Brain microvascular endothelial cell (primary cell): ENCODE measurements at regions not wholly inside any gene's neighbourhood (a gene's known extent, or its start where the extent isn't known, plus 50 kb on each side); places are given as distances from the start of the nearest gene placed in this dataset.

Source experiments
- DNase-seq: peaks from one replicate; pipeline ENCODE4 v3.0.0-alpha.2; 2020
- H3K27ac ChIP-seq: fragments of 250-450 bp; sonication (Bioruptor Pico); 2 replicates; pipeline ENCODE4 v1.5.1; 2020; ENCODE audit warnings: mild to moderate bottlenecking, moderate library complexity
- H3K27me3 ChIP-seq: fragments of 250-450 bp; sonication (Bioruptor Pico); replicated peaks from 2 replicates; pipeline ENCODE4 v1.5.1; 2020; ENCODE audit warnings: mild to moderate bottlenecking
- H3K36me3 ChIP-seq: fragments of 250-450 bp; sonication (Bioruptor Pico); replicated peaks from 2 replicates; pipeline ENCODE4 v1.5.1; 2020; ENCODE audit warnings: mild to moderate bottlenecking
- H3K4me3 ChIP-seq: 2 replicates; pipeline ENCODE4 v1.5.1; 2011; ENCODE audit warnings: low read depth, mild to moderate bottlenecking, control low read depth, low read length, moderate library complexity
- CTCF ChIP-seq: IDR thresholded peaks from 2 replicates; pipeline ENCODE4 v1.5.1; 2011; ENCODE audit warnings: low read depth, mild to moderate bottlenecking, moderate library complexity, low read length, control low read depth, inconsistent platforms; ENCODE audit errors: missing control alignments
- in situ Hi-C: cut with HindIII; loops from 2 replicates; pipeline ENCODE4 v1.10.0; 2017; ENCODE audit warnings: low sequenced_read_pairs, low pct_ligation_motif_present

- in situ Hi-C loops: no loop called here
- Histone ChIP-seq H3K36me3 (no peaks in the 10 kb centered on the region), H3K4me3 (no peak overlapping the region), H3K27me3 (no peaks in the 10 kb centered on the region), H3K27ac (no peak overlapping the region)
- no peak for DNase-seq
- TF ChIP-seq CTCF: no peak
Observed at GRCh38 chr18:45398448-45398847, 216.8 kb upstream of the SLC14A2 start.

GRCh38 chr18:45399146-45399545 lies 216.1 kb upstream of the SLC14A2 start:
- Histone ChIP-seq H3K36me3 (no peaks in the 10 kb centered on the region), H3K4me3 (no peak overlapping the region), H3K27me3 (no peaks in the 10 kb centered on the region), H3K27ac (no peak overlapping the region)
- no peak for DNase-seq
- in situ Hi-C loops: no loop called here
- TF ChIP-seq CTCF: no peak

GRCh38 chr18:45399643-45400042 lies 215.6 kb upstream of the SLC14A2 start:
- DNase-seq: no peak
- TF ChIP-seq CTCF: no peak
- in situ Hi-C loops: no loop called here
- no peak overlapping the region for H3K27ac ChIP-seq
- no peaks in the 10 kb centered on the region for H3K27me3 ChIP-seq
- no peak overlapping the region for H3K4me3 ChIP-seq
- no peaks in the 10 kb centered on the region for H3K36me3 ChIP-seq

DNA sequence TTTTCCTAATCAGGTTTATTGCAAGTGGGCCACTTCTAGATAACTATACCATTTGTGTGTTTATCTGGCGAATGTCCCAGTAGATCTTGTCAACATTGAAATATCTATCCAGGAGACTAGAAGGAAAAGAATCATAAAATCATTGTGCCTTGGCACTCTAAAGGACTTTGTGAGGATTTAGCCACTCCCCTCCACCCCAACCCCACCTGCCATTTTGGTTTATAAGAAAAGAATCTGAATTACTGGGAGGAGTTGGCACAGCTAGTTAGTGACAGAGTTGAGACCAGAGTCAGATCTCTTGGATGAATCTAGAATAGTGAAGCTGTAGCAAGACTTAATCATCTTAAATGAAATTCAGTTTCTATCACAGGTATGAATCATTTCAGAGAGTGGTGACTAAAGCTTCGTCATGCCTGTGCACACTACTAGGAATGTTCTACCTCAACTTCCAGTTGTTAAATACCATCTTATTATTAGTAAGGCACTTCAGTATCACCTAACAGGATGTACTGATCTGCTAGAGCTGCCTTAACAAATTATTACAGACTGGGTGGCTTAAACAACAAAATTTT lies 212.7 kb upstream of the SLC14A2 start:
- peak; percentile 29 for DNase-seq
- no peaks in the 10 kb centered on the region for H3K36me3 ChIP-seq
- no peak overlapping the region for H3K4me3 ChIP-seq
- H3K27ac ChIP-seq: no peak overlapping the region
- H3K27me3 ChIP-seq: no peaks in the 10 kb centered on the region
- TF ChIP-seq CTCF: no peak
- in situ Hi-C loops: no loop called here

DNA sequence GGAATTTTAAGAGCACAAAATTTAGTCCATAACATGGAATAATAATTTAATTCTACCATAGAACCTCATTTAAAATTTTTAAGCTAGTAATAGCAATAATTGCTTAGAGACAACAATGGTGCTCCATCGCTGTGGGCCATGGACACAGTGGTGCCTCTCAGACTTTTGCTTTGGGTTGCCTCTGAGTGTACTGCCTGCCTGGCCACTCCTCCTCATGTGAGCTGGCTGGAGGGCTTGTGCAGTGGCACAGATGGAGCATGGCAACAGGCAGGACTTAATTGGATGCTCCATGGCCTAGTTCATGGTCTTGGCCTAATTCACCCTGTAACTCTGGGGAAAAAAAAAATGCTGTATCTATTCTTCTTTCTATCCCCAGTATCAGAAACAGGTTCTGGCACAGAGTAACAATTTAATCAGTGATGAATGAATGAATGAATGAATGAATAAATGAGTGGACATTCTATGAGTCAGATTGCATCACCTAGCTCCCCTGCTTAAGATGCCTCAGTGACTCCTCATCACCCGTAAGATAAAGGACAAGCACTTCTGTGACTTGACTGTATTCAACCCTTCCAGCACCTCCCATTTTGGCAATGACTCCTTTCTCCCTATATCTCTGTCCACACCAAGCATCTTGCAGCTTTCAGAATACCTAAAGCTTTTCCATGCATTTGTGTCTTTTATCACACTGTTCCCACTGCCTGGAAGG lies 211.8 kb upstream of the SLC14A2 start:
- H3K4me3 ChIP-seq: no peak overlapping the region
- H3K27me3 ChIP-seq: no peaks in the 10 kb centered on the region
- H3K27ac ChIP-seq: no peak overlapping the region
- no peak for DNase-seq
- H3K36me3 ChIP-seq: no peaks in the 10 kb centered on the region
- TF ChIP-seq CTCF: no peak
- in situ Hi-C loops: no loop called here

- Histone ChIP-seq H3K36me3 (no peaks in the 10 kb centered on the region), H3K27ac (no peak overlapping the region), H3K4me3 (no peak overlapping the region), H3K27me3 (no peaks in the 10 kb centered on the region)
- no peak for DNase-seq
- TF ChIP-seq CTCF: no peak
- in situ Hi-C loops: no loop called here
Observed at GRCh38 chr18:45408218-45408617, 207.1 kb upstream of the SLC14A2 start.
